ENCODE measurements at regions not wholly inside any gene's neighbourhood (a gene's known extent, or its start where the extent isn't known, plus 50 kb on each side); places are given as distances from the start of the nearest gene placed in this dataset.

- DNase-seq, result peak; percentile 33
These were observed 753.3 kb downstream of the IRX1 start for GRCh38 chr5:4348919-4349318.

GRCh38 chr5:4356201-4356600 lies 760.6 kb downstream of the IRX1 start:
- no peak for DNase-seq

GRCh38 chr5:4359847-4360246 lies 764.2 kb downstream of the IRX1 start:
- DNase-seq, result no peak

GRCh38 chr5:4361753-4362152 lies 766.1 kb downstream of the IRX1 start:
- peak; percentile 88 for DNase-seq

- no peak for DNase-seq
These were observed 766.8 kb downstream of the IRX1 start for GRCh38 chr5:4362411-4362810.

GRCh38 chr5:4363045-4363444 lies 767.4 kb downstream of the IRX1 start:
- no peak for DNase-seq

GRCh38 chr5:4366628-4367027 lies 771.0 kb downstream of the IRX1 start:
- DNase-seq, result no peak

GRCh38 chr5:4370218-4370617 lies 769.9 kb upstream of the ADAMTS16 start:
- peak; percentile 11 for DNase-seq

GRCh38 chr5:4372481-4372880 lies 767.6 kb upstream of the ADAMTS16 start:
- DNase-seq, result no peak

- no peak for DNase-seq
These were observed 766.9 kb upstream of the ADAMTS16 start for GRCh38 chr5:4373051-4373820.

GRCh38 chr5:4374866-4375265 lies 765.3 kb upstream of the ADAMTS16 start:
- peak; percentile 46 for DNase-seq

- no peak for DNase-seq
These were observed 764.5 kb upstream of the ADAMTS16 start for GRCh38 chr5:4375640-4376039.

- DNase-seq, result no peak
These were observed 757.0 kb upstream of the ADAMTS16 start for GRCh38 chr5:4383102-4383501.

- DNase-seq, result no peak
These were observed 756.5 kb upstream of the ADAMTS16 start for GRCh38 chr5:4383518-4384198.

- DNase-seq, result peak; percentile 35
These were observed 755.5 kb upstream of the ADAMTS16 start for GRCh38 chr5:4384649-4385048.

GRCh38 chr5:4386152-4386551 lies 754.0 kb upstream of the ADAMTS16 start:
- no peak for DNase-seq

- peak; percentile 94 for DNase-seq
These were observed 752.8 kb upstream of the ADAMTS16 start for GRCh38 chr5:4387290-4387689.

GRCh38 chr5:4395752-4396151 lies 744.4 kb upstream of the ADAMTS16 start:
- no peak for DNase-seq

GRCh38 chr5:4405614-4406219 lies 734.4 kb upstream of the ADAMTS16 start:
- no peak for DNase-seq

- DNase-seq, result no peak
These were observed 730.0 kb upstream of the ADAMTS16 start for GRCh38 chr5:4410151-4410550.

- no peak for DNase-seq
These were observed 728.5 kb upstream of the ADAMTS16 start for GRCh38 chr5:4411664-4412063.

GRCh38 chr5:4413996-4414395 lies 726.1 kb upstream of the ADAMTS16 start:
- no peak for DNase-seq

- DNase-seq, result no peak
These were observed 722.0 kb upstream of the ADAMTS16 start for GRCh38 chr5:4418084-4418483.

- no peak for DNase-seq
These were observed 720.8 kb upstream of the ADAMTS16 start for GRCh38 chr5:4419281-4419680.
